Left ventricle myocardium inferior (tissue), 1 donor: ENCODE measurements at regions not wholly inside any gene's neighbourhood (a gene's known extent, or its start where the extent isn't known, plus 50 kb on each side); places are given as distances from the start of the nearest gene placed in this dataset.

Experiments used
- DNase-seq: peaks from one replicate; pipeline ENCODE4 v3.0.0-alpha.2; 2020
- H3K27ac ChIP-seq: fragments of 200-600 bp; replicated peaks from 2 replicates; pipeline ENCODE4 v1.8.0; 2021
- H3K27me3 ChIP-seq: fragments of 200-600 bp; 2 replicates; pipeline ENCODE4 v1.8.0; 2021; ENCODE audit warnings: low read depth
- H3K36me3 ChIP-seq: fragments of 200-600 bp; 2 replicates; pipeline ENCODE4 v1.8.0; 2021
- H3K4me1 ChIP-seq: fragments of 200-600 bp; 2 replicates; pipeline ENCODE4 v1.8.0; 2021
- H3K4me3 ChIP-seq: fragments of 200-600 bp; 2 replicates; pipeline ENCODE4 v1.8.0; 2021; ENCODE audit warnings: mild to moderate bottlenecking, moderate library complexity
- H3K9me3 ChIP-seq: fragments of 200-600 bp; replicated peaks from 2 replicates; pipeline ENCODE4 v1.8.0; 2021
- intact Hi-C: fragments of 100-400 bp; cut with micrococcal nuclease; formaldehyde crosslinking; loops from one replicate; pipeline ENCODE4 v1.11.0; 2022
- TF ChIP-seq, protein P1 (sequence below): fragments of 200-600 bp; IDR thresholded peaks from 2 replicates; pipeline ENCODE4 v1.8.0; 2021; ENCODE audit warnings: antibody characterized with exemption, mild to moderate bottlenecking, borderline replicate concordance
- donor health status: DM: no; HTN: yes; CAD: no; lungs with severe emphysema.

DNA sequence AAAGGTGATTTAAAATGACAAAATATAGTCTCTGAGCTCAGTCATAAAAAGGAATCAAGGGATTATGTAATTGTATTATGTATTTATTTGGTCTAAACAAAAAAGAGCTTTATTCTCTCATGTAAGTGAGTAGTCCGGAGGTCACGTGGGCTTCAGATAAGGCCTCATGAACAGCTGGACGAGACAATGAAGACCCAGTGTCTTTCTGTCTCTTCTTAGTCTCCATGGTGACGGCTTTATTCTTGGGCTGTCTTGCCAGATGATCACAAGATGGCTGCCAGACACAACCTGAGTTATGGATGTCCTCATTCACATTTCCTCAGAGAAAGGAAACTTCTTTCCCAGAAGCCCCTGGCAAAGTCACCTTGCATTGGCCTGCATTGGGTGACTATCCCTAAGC, 98.6 kb downstream of the ARF6 start:
- Histone ChIP-seq H3K9me3 (no peaks in the 10 kb centered on the region), H3K4me3 (no peak overlapping the region), H3K4me1 (peaks cover 13% of the 10 kb centered on the region), H3K27ac (no peak overlapping the region), H3K36me3 (no peaks in the 10 kb centered on the region), H3K27me3 (no peaks in the 10 kb centered on the region)
- TF ChIP-seq, protein P1, sequence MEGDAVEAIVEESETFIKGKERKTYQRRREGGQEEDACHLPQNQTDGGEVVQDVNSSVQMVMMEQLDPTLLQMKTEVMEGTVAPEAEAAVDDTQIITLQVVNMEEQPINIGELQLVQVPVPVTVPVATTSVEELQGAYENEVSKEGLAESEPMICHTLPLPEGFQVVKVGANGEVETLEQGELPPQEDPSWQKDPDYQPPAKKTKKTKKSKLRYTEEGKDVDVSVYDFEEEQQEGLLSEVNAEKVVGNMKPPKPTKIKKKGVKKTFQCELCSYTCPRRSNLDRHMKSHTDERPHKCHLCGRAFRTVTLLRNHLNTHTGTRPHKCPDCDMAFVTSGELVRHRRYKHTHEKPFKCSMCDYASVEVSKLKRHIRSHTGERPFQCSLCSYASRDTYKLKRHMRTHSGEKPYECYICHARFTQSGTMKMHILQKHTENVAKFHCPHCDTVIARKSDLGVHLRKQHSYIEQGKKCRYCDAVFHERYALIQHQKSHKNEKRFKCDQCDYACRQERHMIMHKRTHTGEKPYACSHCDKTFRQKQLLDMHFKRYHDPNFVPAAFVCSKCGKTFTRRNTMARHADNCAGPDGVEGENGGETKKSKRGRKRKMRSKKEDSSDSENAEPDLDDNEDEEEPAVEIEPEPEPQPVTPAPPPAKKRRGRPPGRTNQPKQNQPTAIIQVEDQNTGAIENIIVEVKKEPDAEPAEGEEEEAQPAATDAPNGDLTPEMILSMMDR, result no peak
- DNase-seq, result no peak
- intact Hi-C loops, result no loop called here

DNA sequence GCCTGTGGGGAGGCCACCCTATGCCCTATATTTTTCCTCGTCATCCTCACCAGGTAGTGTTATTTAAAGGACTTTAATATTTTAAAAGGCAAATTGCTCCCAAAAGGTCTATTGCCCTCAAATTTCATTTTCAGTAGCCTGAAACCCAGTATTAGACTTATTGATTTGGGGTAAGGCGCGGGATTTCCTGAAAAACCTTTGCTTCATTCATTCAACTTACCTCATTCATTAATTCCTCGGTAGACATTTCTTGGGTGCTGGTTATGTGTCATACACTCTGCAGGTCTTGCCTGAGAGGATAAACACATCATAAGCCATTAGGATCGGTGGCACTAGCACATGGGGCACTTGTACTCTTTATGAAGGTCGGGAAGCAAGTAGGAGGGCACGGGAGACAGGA, 99.2 kb downstream of the ARF6 start:
- intact Hi-C loops, result no loop called here
- no peak overlapping the region for H3K27ac ChIP-seq

DNA sequence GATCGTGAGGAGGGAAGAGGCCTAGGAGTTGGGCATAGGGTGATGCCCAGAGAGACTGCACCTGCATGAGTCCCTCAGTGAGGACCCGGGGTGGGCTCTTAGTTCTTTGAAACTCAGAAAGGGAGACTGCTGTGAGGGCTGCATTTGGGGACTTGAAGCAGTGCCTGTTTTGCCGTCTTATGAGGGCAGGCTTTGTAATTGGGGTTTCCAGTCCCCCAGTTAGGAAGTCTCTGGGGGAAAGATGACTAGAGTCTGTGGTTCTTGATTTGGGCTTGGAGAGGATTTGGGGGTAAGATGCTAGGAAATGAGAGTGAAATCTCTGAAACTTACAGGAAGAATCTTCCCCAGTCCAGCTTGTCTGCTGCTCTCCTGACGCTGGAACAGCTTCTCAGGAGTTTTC, 99.6 kb downstream of the ARF6 start:
- H3K27ac ChIP-seq, result no peak overlapping the region
- no peaks in the 10 kb centered on the region for H3K36me3 ChIP-seq
- no peak for DNase-seq
- TF ChIP-seq, protein P1, result no peak
- intact Hi-C loops, result no loop called here
- no peak overlapping the region for H3K4me3 ChIP-seq
- H3K9me3 ChIP-seq, result no peaks in the 10 kb centered on the region
- H3K27me3 ChIP-seq, result no peaks in the 10 kb centered on the region
- peaks cover 13% of the 10 kb centered on the region for H3K4me1 ChIP-seq

More for the DNA sequence above, 99.2 kb downstream of the ARF6 start:
- Histone ChIP-seq H3K9me3 (no peaks in the 10 kb centered on the region), H3K36me3 (no peaks in the 10 kb centered on the region), H3K4me1 (peaks cover 13% of the 10 kb centered on the region), H3K27me3 (no peaks in the 10 kb centered on the region), H3K4me3 (no peak overlapping the region)
- no peak for DNase-seq
- TF ChIP-seq, protein P1, result no peak

DNA sequence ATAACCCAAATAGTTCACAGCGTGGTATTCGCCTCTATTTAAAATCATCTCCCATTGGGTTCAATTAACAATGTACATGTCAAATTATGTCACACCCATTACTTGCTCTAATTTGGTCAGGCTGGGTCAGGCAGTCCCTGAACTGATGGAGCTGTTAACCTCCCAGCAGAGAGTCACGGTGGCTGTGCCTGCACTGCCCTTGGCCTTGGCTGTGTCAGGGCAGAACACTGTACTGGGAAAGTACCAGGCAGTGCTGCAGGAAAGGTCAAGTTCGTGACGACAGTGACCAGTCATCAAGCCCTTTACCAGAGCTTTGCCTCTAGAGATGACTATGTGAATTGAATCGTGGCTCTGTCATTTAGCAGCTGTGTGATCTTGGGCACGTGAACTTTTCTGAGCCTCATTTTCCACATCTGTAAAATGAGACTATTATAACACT, 100.0 kb downstream of the ARF6 start:
- Histone ChIP-seq H3K4me3 (no peak overlapping the region), H3K36me3 (no peaks in the 10 kb centered on the region), H3K27me3 (no peaks in the 10 kb centered on the region), H3K27ac (no peak overlapping the region), H3K4me1 (peaks cover 10% of the 10 kb centered on the region), H3K9me3 (no peaks in the 10 kb centered on the region)
- intact Hi-C loops, result no loop called here
- DNase-seq, result no peak
- TF ChIP-seq, protein P1, result no peak

DNA sequence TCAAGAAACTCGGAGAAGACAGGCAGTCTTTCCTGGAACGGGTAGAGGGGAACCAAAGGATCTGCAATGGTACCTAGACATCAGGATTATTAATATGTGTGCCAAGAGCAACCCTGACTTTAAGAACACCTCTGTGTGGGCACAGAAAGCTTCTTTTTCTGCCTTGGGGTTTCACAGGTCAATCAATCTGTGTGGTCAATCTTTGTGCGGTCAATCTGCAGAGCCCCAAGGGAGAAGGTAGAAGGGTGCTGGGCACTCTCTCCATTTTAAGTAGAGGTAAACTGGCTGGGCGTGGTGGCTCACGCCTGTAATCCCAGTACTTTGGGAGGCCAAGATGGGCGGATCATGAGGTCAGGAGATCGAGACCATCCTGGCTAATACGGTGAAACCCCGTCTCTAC, 100.7 kb downstream of the ARF6 start:
- Histone ChIP-seq H3K4me3 (no peak overlapping the region), H3K27ac (no peak overlapping the region)
- DNase-seq, result no peak

More for the DNA sequence above, 100.7 kb downstream of the ARF6 start:
- Histone ChIP-seq H3K9me3 (no peaks in the 10 kb centered on the region), H3K27me3 (no peaks in the 10 kb centered on the region), H3K36me3 (no peaks in the 10 kb centered on the region), H3K4me1 (peaks cover 5% of the 10 kb centered on the region)
- TF ChIP-seq, protein P1, result no peak
- intact Hi-C loops, result no loop called here
